Hepatocyte (in vitro differentiated cells): ENCODE measurements at regions not wholly inside any gene's neighbourhood (a gene's known extent, or its start where the extent isn't known, plus 50 kb on each side); places are given as distances from the start of the nearest gene placed in this dataset.

Experiments used
- CTCF ChIP-seq: fragments of 200-600 bp; sonication (generic); IDR thresholded peaks from 2 replicates; pipeline ENCODE4 v1.5.1; 2016; ENCODE audit warnings: antibody characterized with exemption, mild to moderate bottlenecking; ENCODE audit not compliant: poor library complexity
- EZH2 ChIP-seq: fragments of 200-600 bp; sonication (generic); IDR thresholded peaks from 2 replicates; pipeline ENCODE4 v1.6.1; 2016; ENCODE audit warnings: antibody characterized with exemption, mild to moderate bottlenecking, borderline replicate concordance
- EZH2phosphoT487 ChIP-seq: fragments of 200-600 bp; sonication (generic); IDR thresholded peaks from one replicate; pipeline ENCODE4 v1.6.1; 2018; ENCODE audit warnings: antibody characterized with exemption, mild to moderate bottlenecking, low read depth, moderate library complexity; ENCODE audit not compliant: unreplicated experiment, severe bottlenecking

DNA sequence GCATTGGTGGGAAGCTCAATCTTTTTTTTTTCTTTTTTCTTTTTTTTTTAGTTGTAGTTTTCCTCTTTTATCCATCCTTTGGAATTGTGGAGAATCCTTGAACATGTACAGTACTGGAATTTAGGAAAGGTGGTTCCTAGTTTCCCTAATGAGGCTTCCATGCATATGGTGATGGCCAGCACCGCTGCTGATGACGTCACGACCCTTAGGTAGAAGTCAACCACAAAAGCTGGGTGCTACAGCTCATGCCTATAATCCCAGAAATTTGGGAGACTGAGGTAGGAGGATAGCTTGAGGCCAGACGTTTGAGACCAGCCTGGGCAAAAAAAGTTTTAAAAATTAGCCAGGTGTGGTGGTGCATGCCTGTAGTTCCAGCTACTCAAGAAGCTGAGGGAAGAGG, 79.3 kb upstream of the SOX4 start:
- TF ChIP-seq CTCF (no peak), EZH2 (no peak), EZH2phosphoT487 (no peak)
